ENCODE measurements at regions not wholly inside any gene's neighbourhood (a gene's known extent, or its start where the extent isn't known, plus 50 kb on each side); places are given as distances from the start of the nearest gene placed in this dataset.

DNA sequence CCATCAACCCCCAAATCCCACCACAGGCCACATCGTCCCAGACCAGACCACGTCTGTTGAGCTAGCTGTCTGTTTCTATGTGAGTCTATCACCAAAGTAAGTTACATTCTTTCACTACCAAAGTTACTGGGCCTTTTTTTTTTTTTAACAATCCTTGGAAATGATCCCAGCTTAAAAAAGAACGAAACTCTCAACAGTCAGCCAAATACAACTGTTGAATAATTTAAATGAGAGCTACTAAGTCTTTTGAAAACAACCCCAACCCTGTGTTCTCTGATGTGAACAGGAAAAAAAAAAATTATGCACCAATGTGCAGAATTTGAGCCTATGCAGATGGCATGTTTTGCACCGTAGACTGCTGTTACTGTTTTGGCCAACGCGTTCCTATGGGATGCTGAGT, 134.0 kb upstream of the ETS2 start:
- DNase-seq (ENCODE audit: low read depth) = no peak
- no peak overlapping the region for H3K4me3 ChIP-seq (ENCODE audit: low read depth, low read length)
- TF ChIP-seq, protein P1, sequence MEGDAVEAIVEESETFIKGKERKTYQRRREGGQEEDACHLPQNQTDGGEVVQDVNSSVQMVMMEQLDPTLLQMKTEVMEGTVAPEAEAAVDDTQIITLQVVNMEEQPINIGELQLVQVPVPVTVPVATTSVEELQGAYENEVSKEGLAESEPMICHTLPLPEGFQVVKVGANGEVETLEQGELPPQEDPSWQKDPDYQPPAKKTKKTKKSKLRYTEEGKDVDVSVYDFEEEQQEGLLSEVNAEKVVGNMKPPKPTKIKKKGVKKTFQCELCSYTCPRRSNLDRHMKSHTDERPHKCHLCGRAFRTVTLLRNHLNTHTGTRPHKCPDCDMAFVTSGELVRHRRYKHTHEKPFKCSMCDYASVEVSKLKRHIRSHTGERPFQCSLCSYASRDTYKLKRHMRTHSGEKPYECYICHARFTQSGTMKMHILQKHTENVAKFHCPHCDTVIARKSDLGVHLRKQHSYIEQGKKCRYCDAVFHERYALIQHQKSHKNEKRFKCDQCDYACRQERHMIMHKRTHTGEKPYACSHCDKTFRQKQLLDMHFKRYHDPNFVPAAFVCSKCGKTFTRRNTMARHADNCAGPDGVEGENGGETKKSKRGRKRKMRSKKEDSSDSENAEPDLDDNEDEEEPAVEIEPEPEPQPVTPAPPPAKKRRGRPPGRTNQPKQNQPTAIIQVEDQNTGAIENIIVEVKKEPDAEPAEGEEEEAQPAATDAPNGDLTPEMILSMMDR (IDR thresholded peaks at IDR 0.05; ENCODE audit: low read depth, low read length) = no peak
- TF ChIP-seq, protein P2, sequence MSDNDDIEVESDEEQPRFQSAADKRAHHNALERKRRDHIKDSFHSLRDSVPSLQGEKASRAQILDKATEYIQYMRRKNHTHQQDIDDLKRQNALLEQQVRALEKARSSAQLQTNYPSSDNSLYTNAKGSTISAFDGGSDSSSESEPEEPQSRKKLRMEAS (IDR thresholded peaks at IDR 0.05; ENCODE audit: low read depth, low read length) = no peak
- TF ChIP-seq POLR2A (IDR thresholded peaks at IDR 0.05; ENCODE audit: extremely low read depth, insufficient read length) (no peak), MYC (IDR thresholded peaks at IDR 0.05; ENCODE audit: low read depth, low read length) (no peak)

DNA sequence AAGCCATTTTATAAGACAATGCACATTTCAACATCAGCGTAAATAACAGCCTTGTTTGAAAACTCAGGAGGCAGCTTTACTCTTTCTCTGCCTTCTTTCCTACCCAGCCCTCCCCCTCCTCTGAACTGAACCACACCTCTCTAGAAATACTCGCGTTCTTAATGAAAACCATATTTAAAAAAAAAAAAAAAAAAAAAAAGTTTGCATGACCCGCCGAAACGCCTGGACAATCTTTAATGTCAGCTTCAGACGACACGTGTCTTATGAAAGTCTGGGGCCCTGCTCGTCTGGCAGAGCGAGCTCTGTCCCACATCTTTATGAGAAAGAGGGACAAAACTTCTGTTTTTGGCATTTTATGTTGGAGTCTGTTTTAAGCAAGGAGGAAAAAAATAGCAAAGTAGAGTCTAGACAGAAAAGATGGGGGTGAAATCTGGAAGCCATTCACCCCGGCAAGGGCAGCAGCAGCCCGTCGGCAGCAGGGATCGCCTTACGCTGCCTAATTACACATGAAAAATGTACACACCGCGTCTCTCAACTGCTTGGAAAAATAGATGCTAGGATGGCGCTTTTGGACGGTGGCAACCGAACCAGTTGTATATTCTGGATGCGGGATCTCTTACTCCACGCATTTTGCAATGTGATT, 130.4 kb upstream of the ETS2 start:
- TF ChIP-seq, protein P2 (IDR thresholded peaks at IDR 0.05; ENCODE audit: low read depth, low read length) = no peak
- no peak for TF ChIP-seq MYC (IDR thresholded peaks at IDR 0.05; ENCODE audit: low read depth, low read length)
- no peak for TF ChIP-seq POLR2A (IDR thresholded peaks at IDR 0.05; ENCODE audit: extremely low read depth, insufficient read length)
- TF ChIP-seq, protein P1 (IDR thresholded peaks at IDR 0.05; ENCODE audit: low read depth, low read length) = no peak
- H3K4me3 ChIP-seq (ENCODE audit: low read depth, low read length) = no peak overlapping the region
- no peak for DNase-seq (ENCODE audit: low read depth)

DNA sequence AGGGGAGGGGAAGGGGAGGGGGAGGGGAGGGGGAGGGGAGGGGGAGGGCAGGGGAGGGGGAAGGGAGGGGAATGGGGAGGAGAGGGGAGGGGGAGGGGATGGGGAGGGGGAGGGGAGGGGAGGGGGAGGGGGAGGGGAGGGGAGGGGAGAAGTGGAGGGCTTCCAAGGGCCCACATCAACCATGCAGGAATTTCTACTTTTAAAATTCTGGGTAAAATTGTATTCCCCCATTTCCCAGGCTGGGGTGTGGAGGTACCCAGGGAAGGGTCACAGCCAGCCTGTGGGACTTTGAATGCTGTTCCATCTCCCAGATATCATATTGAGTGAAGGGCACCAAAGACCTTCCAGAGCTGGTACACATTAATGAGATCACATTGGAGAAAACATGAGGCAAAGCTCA, 126.9 kb upstream of the ETS2 start:
- no peak overlapping the region for H3K4me3 ChIP-seq (ENCODE audit: low read depth, low read length)
- TF ChIP-seq POLR2A (IDR thresholded peaks at IDR 0.05; ENCODE audit: extremely low read depth, insufficient read length) = no peak
- TF ChIP-seq MYC (IDR thresholded peaks at IDR 0.05; ENCODE audit: low read depth, low read length) = no peak
- TF ChIP-seq, protein P2 (IDR thresholded peaks at IDR 0.05; ENCODE audit: low read depth, low read length) = no peak
- TF ChIP-seq, protein P1 (IDR thresholded peaks at IDR 0.05; ENCODE audit: low read depth, low read length) = no peak
- no peak for DNase-seq (ENCODE audit: low read depth)

DNA sequence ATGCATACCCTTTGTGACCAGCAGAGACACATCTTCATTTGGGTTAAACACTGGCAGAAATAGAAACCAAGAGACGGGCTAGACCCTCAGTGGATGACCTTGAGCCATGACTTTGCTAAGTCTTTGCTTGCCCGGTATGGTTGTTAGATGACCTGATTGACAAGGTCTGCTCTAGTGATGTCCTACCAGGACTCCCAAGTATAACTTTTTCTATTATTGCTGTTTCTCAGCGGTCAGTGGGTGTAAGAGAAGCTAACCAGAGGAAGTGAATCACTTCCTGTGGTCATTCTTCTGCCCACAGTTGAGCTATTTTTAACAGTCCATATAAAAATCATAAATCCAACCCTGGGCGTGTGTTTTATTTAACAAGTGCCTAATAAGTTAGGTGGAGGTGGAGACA, 126.2 kb upstream of the ETS2 start:
- TF ChIP-seq, protein P2 (IDR thresholded peaks at IDR 0.05; ENCODE audit: low read depth, low read length) = no peak
- TF ChIP-seq, protein P1 (IDR thresholded peaks at IDR 0.05; ENCODE audit: low read depth, low read length) = no peak
- no peak for TF ChIP-seq POLR2A (IDR thresholded peaks at IDR 0.05; ENCODE audit: extremely low read depth, insufficient read length)
- TF ChIP-seq MYC (IDR thresholded peaks at IDR 0.05; ENCODE audit: low read depth, low read length) = no peak
- H3K4me3 ChIP-seq (ENCODE audit: low read depth, low read length) = no peak overlapping the region
- DNase-seq (ENCODE audit: low read depth) = peak; percentile 59

DNA sequence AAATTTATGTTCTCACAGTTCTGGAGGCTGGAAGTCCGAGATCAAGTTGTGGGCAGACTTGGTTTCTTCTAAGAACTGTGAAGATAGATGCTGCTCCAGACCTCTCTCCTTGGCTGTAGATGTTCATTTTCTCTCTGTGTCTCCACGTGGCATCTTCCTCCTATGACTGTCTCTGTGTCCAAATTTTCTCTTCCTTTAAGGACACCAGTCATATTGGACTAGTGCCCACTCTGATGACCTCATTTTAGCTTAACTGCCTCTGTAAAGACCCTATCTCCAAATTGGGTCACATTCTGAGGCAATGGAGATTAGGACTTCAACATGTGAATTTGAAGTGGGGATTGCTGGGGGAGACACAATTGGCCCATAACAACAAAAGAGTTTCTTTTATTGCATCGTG, 125.3 kb upstream of the ETS2 start:
- H3K4me3 ChIP-seq (ENCODE audit: low read depth, low read length) = no peak overlapping the region
- TF ChIP-seq POLR2A (IDR thresholded peaks at IDR 0.05; ENCODE audit: extremely low read depth, insufficient read length) = no peak
- TF ChIP-seq, protein P2 (IDR thresholded peaks at IDR 0.05; ENCODE audit: low read depth, low read length) = no peak
- TF ChIP-seq MYC (IDR thresholded peaks at IDR 0.05; ENCODE audit: low read depth, low read length) = no peak
- TF ChIP-seq, protein P1 (IDR thresholded peaks at IDR 0.05; ENCODE audit: low read depth, low read length) = no peak
- DNase-seq (ENCODE audit: low read depth) = no peak
